MM.1S (cell line): ENCODE measurements at regions not wholly inside any gene's neighbourhood (a gene's known extent, or its start where the extent isn't known, plus 50 kb on each side); places are given as distances from the start of the nearest gene placed in this dataset.

ENCODE experiments used
- DNase-seq: peaks from one replicate; pipeline ENCODE4 v3.0.0-alpha.2; 2015
- H2AFZ ChIP-seq: fragments of 300-600 bp; sonication (generic); 2 replicates; pipeline ENCODE4 v1.6.0; 2016; ENCODE audit warnings: antibody characterized with exemption, low read length
- H3F3A ChIP-seq: fragments of 300-600 bp; sonication (generic); 2 replicates; pipeline ENCODE4 v1.6.1; 2016; ENCODE audit warnings: mild to moderate bottlenecking, antibody characterized with exemption, low read length, moderate library complexity, mixed read lengths; ENCODE audit not compliant: insufficient read depth
- H3K27ac ChIP-seq: fragments of 300-600 bp; sonication (generic); 2 replicates; pipeline ENCODE4 v1.5.1; 2016; ENCODE audit warnings: mild to moderate bottlenecking, low read length
- H3K27me3 ChIP-seq: fragments of 300-600 bp; sonication (generic); replicated peaks from 2 replicates; pipeline ENCODE4 v1.6.0; 2016; ENCODE audit warnings: low read length; ENCODE audit not compliant: insufficient read depth
- H3K36me3 ChIP-seq: fragments of 300-600 bp; sonication (generic); replicated peaks from 2 replicates; pipeline ENCODE4 v1.6.1; 2016; ENCODE audit warnings: mild to moderate bottlenecking, low read length, mixed read lengths; ENCODE audit not compliant: insufficient read depth
- H3K4me1 ChIP-seq: fragments of 300-600 bp; sonication (generic); 2 replicates; pipeline ENCODE4 v1.6.1; 2016; ENCODE audit warnings: low read length, mixed read lengths
- H3K4me2 ChIP-seq: fragments of 300-600 bp; sonication (generic); 2 replicates; pipeline ENCODE4 v1.6.0; 2016; ENCODE audit warnings: low read depth, low read length
- H3K4me3 ChIP-seq: fragments of 300-600 bp; sonication (generic); 2 replicates; pipeline ENCODE4 v1.5.1; 2016; ENCODE audit warnings: low read length, mixed read lengths
- H3K79me2 ChIP-seq: fragments of 300-600 bp; sonication (generic); 2 replicates; pipeline ENCODE4 v1.6.1; 2016; ENCODE audit warnings: mixed run types, low read length, mixed read lengths
- H3K9ac ChIP-seq: fragments of 300-600 bp; sonication (generic); 2 replicates; pipeline ENCODE4 v1.6.1; 2016; ENCODE audit warnings: low read length, mixed read lengths
- H3K9me2 ChIP-seq: fragments of 300-600 bp; sonication (generic); replicated peaks from 2 replicates; pipeline ENCODE4 v1.6.1; 2016; ENCODE audit warnings: mild to moderate bottlenecking, low read length, mixed read lengths; ENCODE audit not compliant: insufficient read depth
- H3K9me3 ChIP-seq: fragments of 300-600 bp; sonication (generic); replicated peaks from 2 replicates; pipeline ENCODE4 v1.6.1; 2016; ENCODE audit warnings: mild to moderate bottlenecking, low read length, mixed read lengths; ENCODE audit not compliant: insufficient read depth
- H4K20me1 ChIP-seq: fragments of 300-600 bp; sonication (generic); 2 replicates; pipeline ENCODE4 v1.6.1; 2016; ENCODE audit warnings: mild to moderate bottlenecking, low read length, moderate library complexity, mixed read lengths; ENCODE audit not compliant: insufficient read depth
- CTCF ChIP-seq: fragments of 300-600 bp; sonication (generic); IDR thresholded peaks from 2 replicates; pipeline ENCODE4 v1.5.1; 2016; ENCODE audit warnings: antibody characterized with exemption, low read length, mixed read lengths
- EZH2 ChIP-seq: fragments of 300-600 bp; sonication (generic); optimal IDR thresholded peaks from 2 replicates; pipeline ENCODE3; 2017; ENCODE audit warnings: low read depth, mild to moderate bottlenecking, antibody characterized with exemption, low read length, mixed read lengths
- EZH2phosphoT487 ChIP-seq: fragments of 300-600 bp; sonication (generic); IDR thresholded peaks from 2 replicates; pipeline ENCODE4 v1.6.1; 2018; ENCODE audit warnings: antibody characterized with exemption, low read length

GRCh38 chr11:28619846-28620540 is 511.8 kb downstream of the METTL15 start:
- Histone ChIP-seq H3K9ac (no peak overlapping the region), H3K27me3 (no peaks in the 10 kb centered on the region), H3K79me2 (no peaks in the 10 kb centered on the region), H3K4me2 (no peak overlapping the region), H3K9me2 (no peaks in the 10 kb centered on the region), H3F3A (no peaks in the 10 kb centered on the region), H3K9me3 (no peaks in the 10 kb centered on the region), H3K4me1 (no peaks in the 10 kb centered on the region), H2AFZ (no peak overlapping the region), H3K4me3 (no peak overlapping the region), H3K27ac (no peak overlapping the region), H3K36me3 (no peaks in the 10 kb centered on the region), H4K20me1 (no peaks in the 10 kb centered on the region)
- TF ChIP-seq EZH2phosphoT487 (no peak), CTCF (no peak), EZH2 (no peak)
- DNase-seq, result no peak

GRCh38 chr11:28618416-28618815 is 510.2 kb downstream of the METTL15 start:
- Histone ChIP-seq H3K4me1 (no peaks in the 10 kb centered on the region), H2AFZ (no peak overlapping the region), H3K79me2 (no peaks in the 10 kb centered on the region), H3K27ac (no peak overlapping the region), H3K4me2 (no peak overlapping the region), H3K9ac (no peak overlapping the region), H3K9me3 (no peaks in the 10 kb centered on the region), H3K9me2 (no peaks in the 10 kb centered on the region), H3K4me3 (no peak overlapping the region), H3F3A (no peaks in the 10 kb centered on the region), H3K36me3 (no peaks in the 10 kb centered on the region), H3K27me3 (no peaks in the 10 kb centered on the region), H4K20me1 (no peaks in the 10 kb centered on the region)
- no peak for TF ChIP-seq EZH2phosphoT487
- no peak for TF ChIP-seq CTCF
- TF ChIP-seq EZH2, result no peak
- no peak for DNase-seq

GRCh38 chr11:28616160-28616965 is 508.2 kb downstream of the METTL15 start:
- Histone ChIP-seq H2AFZ (no peak overlapping the region), H3K27ac (no peak overlapping the region), H3K36me3 (no peaks in the 10 kb centered on the region), H3K27me3 (no peaks in the 10 kb centered on the region), H4K20me1 (no peaks in the 10 kb centered on the region), H3K79me2 (no peaks in the 10 kb centered on the region), H3K9ac (no peak overlapping the region), H3K4me1 (no peaks in the 10 kb centered on the region), H3K4me2 (no peak overlapping the region), H3K4me3 (no peak overlapping the region), H3K9me2 (no peaks in the 10 kb centered on the region), H3K9me3 (no peaks in the 10 kb centered on the region), H3F3A (no peaks in the 10 kb centered on the region)
- no peak for DNase-seq
- no peak for TF ChIP-seq EZH2
- no peak for TF ChIP-seq EZH2phosphoT487
- TF ChIP-seq CTCF, result no peak
